BE2C (cell line): ENCODE measurements at regions not wholly inside any gene's neighbourhood (a gene's known extent, or its start where the extent isn't known, plus 50 kb on each side); places are given as distances from the start of the nearest gene placed in this dataset.

Experiments
- DNase-seq: peaks from one replicate; pipeline ENCODE4 v3.0.0-alpha.2; 2020
- H3K27me3 ChIP-seq: fragments of 250-450 bp; sonication (Bioruptor Pico); 2 replicates; pipeline ENCODE4 v1.5.1; 2020; ENCODE audit warnings: mild to moderate bottlenecking
- H3K36me3 ChIP-seq: fragments of 250-450 bp; sonication (Bioruptor Pico); 2 replicates; pipeline ENCODE4 v1.5.1; 2020; ENCODE audit warnings: mild to moderate bottlenecking
- H3K4me1 ChIP-seq: fragments of 250-450 bp; sonication (Bioruptor Pico); 2 replicates; pipeline ENCODE4 v1.5.1; 2020
- H3K4me3 ChIP-seq: 2 replicates; pipeline ENCODE4 v1.5.1; 2011; ENCODE audit warnings: low read depth, low read length
- H3K9me3 ChIP-seq: fragments of 250-450 bp; sonication (Bioruptor Pico); 2 replicates; pipeline ENCODE4 v1.5.1; 2020
- CTCF ChIP-seq: IDR thresholded peaks from 2 replicates; pipeline ENCODE4 v1.5.1; 2012; ENCODE audit warnings: mild to moderate bottlenecking, low read depth, low read length

- no peaks in the 10 kb centered on the region for H3K4me1 ChIP-seq
- DNase-seq = no peak
- TF ChIP-seq CTCF = no peak
- H3K36me3 ChIP-seq = no peaks in the 10 kb centered on the region
- H3K9me3 ChIP-seq = no peaks in the 10 kb centered on the region
- H3K27me3 ChIP-seq = peaks cover 3% of the 10 kb centered on the region; the same call in 1 of the 2 replicates
- H3K4me3 ChIP-seq = no peak overlapping the region
These were observed 80.1 kb upstream of the CTDP1 start for GRCh38 chr18:79599441-79599931.

GRCh38 chr18:79600141-79600540, 79.5 kb upstream of the CTDP1 start:
- Histone ChIP-seq H3K4me1 (no peaks in the 10 kb centered on the region), H3K9me3 (no peaks in the 10 kb centered on the region), H3K36me3 (no peaks in the 10 kb centered on the region), H3K27me3 (peaks cover 3% of the 10 kb centered on the region; the same call in 1 of the 2 replicates), H3K4me3 (no peak overlapping the region)
- TF ChIP-seq CTCF = no peak
- DNase-seq = no peak

GRCh38 chr18:79600596-79600995, 79.0 kb upstream of the CTDP1 start:
- peaks cover 3% of the 10 kb centered on the region; the same call in 1 of the 2 replicates for H3K27me3 ChIP-seq
- TF ChIP-seq CTCF = no peak
- H3K36me3 ChIP-seq = no peaks in the 10 kb centered on the region
- no peaks in the 10 kb centered on the region for H3K4me1 ChIP-seq
- no peaks in the 10 kb centered on the region for H3K9me3 ChIP-seq
- no peak overlapping the region for H3K4me3 ChIP-seq
- DNase-seq = no peak

- H3K9me3 ChIP-seq = no peaks in the 10 kb centered on the region
- no peak for DNase-seq
- H3K27me3 ChIP-seq = peaks cover under 1% of the 10 kb centered on the region; the same call in 1 of the 2 replicates
- no peak for TF ChIP-seq CTCF
- H3K4me3 ChIP-seq = no peak overlapping the region
- H3K36me3 ChIP-seq = no peaks in the 10 kb centered on the region
- H3K4me1 ChIP-seq = no peaks in the 10 kb centered on the region
These were observed 78.4 kb upstream of the CTDP1 start for GRCh38 chr18:79601234-79601633.

- Histone ChIP-seq H3K27me3 (no peaks in the 10 kb centered on the region), H3K36me3 (no peaks in the 10 kb centered on the region), H3K9me3 (no peaks in the 10 kb centered on the region), H3K4me3 (no peak overlapping the region), H3K4me1 (no peaks in the 10 kb centered on the region)
- DNase-seq = no peak
- no peak for TF ChIP-seq CTCF
These were observed 76.0 kb upstream of the CTDP1 start for GRCh38 chr18:79603321-79604204.
